ENCODE measurements at regions not wholly inside any gene's neighbourhood (a gene's known extent, or its start where the extent isn't known, plus 50 kb on each side); places are given as distances from the start of the nearest gene placed in this dataset.
"Not testable (repeated sequence)": the region's sequence is repeated elsewhere in the genome, so short reads cannot be mapped to it uniquely, and the experiment has no call there.

- TF ChIP-seq RBM39 (IDR thresholded peaks at IDR 0.05; ENCODE audit: low read depth, low read length, poor library complexity, severe bottlenecking); PHB2 (IDR thresholded peaks at IDR 0.05; ENCODE audit: partially characterized antibody): not testable (repeated sequence)
These were observed 283.0 kb downstream of the ZFY start for GRCh38 chrY:3218134-3218533.
